ENCODE measurements at regions not wholly inside any gene's neighbourhood (a gene's known extent, or its start where the extent isn't known, plus 50 kb on each side); places are given as distances from the start of the nearest gene placed in this dataset.
"Not testable (repeated sequence)": the region's sequence is repeated elsewhere in the genome, so short reads cannot be mapped to it uniquely, and the experiment has no call there.

DNA sequence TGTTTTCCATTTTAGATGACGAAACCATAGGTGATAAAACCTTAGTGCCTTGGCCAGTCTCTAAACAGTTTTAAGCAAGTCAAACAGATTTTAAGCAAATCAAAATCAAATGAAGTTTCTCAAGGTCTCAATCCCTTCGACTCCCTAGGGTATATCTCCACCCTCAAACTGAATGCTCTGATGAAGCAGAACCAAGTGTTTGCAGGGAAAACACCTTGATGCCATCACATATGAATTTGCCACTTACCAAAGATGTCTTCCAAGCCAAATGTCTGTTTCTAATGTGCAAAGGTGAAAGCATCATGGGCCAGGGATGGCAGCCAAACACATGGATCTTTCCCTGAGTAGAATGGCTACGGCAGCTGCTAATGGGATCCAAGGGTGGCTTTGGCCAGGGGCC is 116.4 kb upstream of the COP1 start:
- Histone ChIP-seq H3K4me1 (no peaks in the 10 kb centered on the region), H3K27me3 (no peaks in the 10 kb centered on the region), H3K9me3 (no peaks in the 10 kb centered on the region), H3K4me3 (ENCODE audit: low read depth, low read length) (no peak overlapping the region), H3K36me3 (no peaks in the 10 kb centered on the region)
- TF ChIP-seq, protein P1, sequence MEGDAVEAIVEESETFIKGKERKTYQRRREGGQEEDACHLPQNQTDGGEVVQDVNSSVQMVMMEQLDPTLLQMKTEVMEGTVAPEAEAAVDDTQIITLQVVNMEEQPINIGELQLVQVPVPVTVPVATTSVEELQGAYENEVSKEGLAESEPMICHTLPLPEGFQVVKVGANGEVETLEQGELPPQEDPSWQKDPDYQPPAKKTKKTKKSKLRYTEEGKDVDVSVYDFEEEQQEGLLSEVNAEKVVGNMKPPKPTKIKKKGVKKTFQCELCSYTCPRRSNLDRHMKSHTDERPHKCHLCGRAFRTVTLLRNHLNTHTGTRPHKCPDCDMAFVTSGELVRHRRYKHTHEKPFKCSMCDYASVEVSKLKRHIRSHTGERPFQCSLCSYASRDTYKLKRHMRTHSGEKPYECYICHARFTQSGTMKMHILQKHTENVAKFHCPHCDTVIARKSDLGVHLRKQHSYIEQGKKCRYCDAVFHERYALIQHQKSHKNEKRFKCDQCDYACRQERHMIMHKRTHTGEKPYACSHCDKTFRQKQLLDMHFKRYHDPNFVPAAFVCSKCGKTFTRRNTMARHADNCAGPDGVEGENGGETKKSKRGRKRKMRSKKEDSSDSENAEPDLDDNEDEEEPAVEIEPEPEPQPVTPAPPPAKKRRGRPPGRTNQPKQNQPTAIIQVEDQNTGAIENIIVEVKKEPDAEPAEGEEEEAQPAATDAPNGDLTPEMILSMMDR (IDR thresholded peaks at IDR 0.05; ENCODE audit: low read depth, low read length): no peak
- DNase-seq: no peak

DNA sequence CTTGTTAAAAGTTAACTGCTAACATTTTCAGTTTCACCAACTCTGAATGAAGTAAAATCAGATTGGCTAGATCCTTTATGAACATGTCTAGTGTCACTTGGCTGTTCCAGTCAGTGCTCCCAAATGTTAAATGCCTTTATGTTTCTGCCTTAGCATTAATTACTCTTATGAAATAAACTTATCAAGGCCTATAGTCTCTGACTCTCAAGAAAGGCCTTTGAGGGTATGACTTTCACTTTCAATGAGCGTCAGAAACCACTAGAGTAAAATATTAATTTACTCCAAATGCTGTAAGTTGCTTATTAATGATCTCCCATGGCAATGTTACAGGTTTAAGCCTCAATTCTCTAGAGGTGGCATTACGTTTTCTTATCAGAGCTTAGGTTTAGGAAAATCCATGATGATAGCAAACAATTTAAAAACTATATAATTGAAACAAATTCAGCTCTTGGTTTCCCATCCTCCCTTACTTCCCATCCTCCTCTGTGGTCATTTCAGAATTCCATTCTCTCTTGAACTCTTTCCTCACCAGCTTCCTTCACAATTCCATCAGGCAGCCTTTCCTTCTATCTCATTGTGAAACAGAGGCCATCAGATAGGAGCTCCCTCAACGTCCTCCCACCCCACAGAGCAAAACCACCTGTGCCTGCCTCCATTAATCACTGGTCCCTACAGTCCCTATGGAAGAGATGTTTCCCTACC is 108.6 kb upstream of the COP1 start:
- Histone ChIP-seq H3K9me3 (no peaks in the 10 kb centered on the region), H3K27me3 (no peaks in the 10 kb centered on the region), H3K36me3 (no peaks in the 10 kb centered on the region), H3K4me3 (ENCODE audit: low read depth, low read length) (no peak overlapping the region), H3K4me1 (no peaks in the 10 kb centered on the region)
- TF ChIP-seq, protein P1 (IDR thresholded peaks at IDR 0.05; ENCODE audit: low read depth, low read length): no peak
- no peak for DNase-seq

DNA sequence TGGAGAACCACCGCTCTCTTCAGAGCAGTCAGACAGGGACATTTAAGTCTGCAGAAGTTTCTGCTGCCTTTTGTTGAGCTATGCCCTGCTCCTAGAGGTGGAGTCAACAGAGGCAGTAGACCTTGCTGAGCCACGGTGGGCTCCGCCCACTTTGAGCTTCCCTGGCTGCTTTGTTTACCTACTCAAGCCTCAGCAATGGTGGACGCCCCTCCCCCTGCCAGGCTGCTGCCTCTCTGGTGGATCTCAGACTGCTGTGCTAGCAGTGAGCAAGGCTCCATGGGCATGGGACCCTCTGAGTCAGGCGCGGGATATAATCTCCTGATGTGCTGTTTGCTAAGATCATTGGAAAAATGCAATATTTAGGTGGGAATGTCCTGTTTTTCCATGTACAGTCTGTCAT is 89.5 kb upstream of the COP1 start:
- DNase-seq; H3K9me3 ChIP-seq; H3K4me1 ChIP-seq; H3K27me3 ChIP-seq; H3K36me3 ChIP-seq; H3K4me3 ChIP-seq (ENCODE audit: low read depth, low read length): not testable (repeated sequence)

- no peak for DNase-seq
- no peaks in the 10 kb centered on the region for H3K9me3 ChIP-seq
- H3K4me1 ChIP-seq: no peaks in the 10 kb centered on the region
- no peaks in the 10 kb centered on the region for H3K36me3 ChIP-seq
- no peaks in the 10 kb centered on the region for H3K27me3 ChIP-seq
- H3K4me3 ChIP-seq (ENCODE audit: low read depth, low read length): no peak overlapping the region
- TF ChIP-seq, protein P1 (IDR thresholded peaks at IDR 0.05; ENCODE audit: low read depth, low read length): no peak
These were observed 78.9 kb upstream of the COP1 start for GRCh38 chr1:176285996-176286395.

GRCh38 chr1:176271572-176271971 is 64.5 kb upstream of the COP1 start:
- TF ChIP-seq, protein P1 (IDR thresholded peaks at IDR 0.05; ENCODE audit: low read depth, low read length): no peak
- Histone ChIP-seq H3K27me3 (no peaks in the 10 kb centered on the region), H3K4me3 (ENCODE audit: low read depth, low read length) (no peak overlapping the region), H3K4me1 (no peaks in the 10 kb centered on the region), H3K36me3 (no peaks in the 10 kb centered on the region), H3K9me3 (no peaks in the 10 kb centered on the region)
- DNase-seq: no peak

All from BE2C (cell line).